ENCODE measurements at regions not wholly inside any gene's neighbourhood (a gene's known extent, or its start where the extent isn't known, plus 50 kb on each side); places are given as distances from the start of the nearest gene placed in this dataset.

- WGBS (ENCODE audit: insufficient coverage): 86% methylated on average over 3 of the region's 4 CpGs
- Histone ChIP-seq H3K27me3 (replicated peaks in 2 of 5; ENCODE audit: control insufficient read depth in 4 of 5, insufficient read depth in 5 of 5, low read length in 4 of 5) (no peaks in the 10 kb centered on the region), H3K4me1 (ENCODE audit: control extremely low read depth in 1 of 4, control insufficient read depth in 4 of 4, insufficient read depth in 4 of 4, low read length in 3 of 4) (no peaks in the 10 kb centered on the region), H3K36me3 (ENCODE audit: control insufficient read depth in 4 of 4, insufficient read depth in 4 of 4, low read length in 3 of 4) (no peaks in the 10 kb centered on the region), H3K9me3 (ENCODE audit: control extremely low read depth in 1 of 5, control insufficient read depth in 4 of 5, insufficient read depth in 2 of 5, low read depth in 1 of 5, low read length in 4 of 5) (peaks cover 0 to 6% (median 0%) of the 10 kb centered on the region in 5 experiments), H3K27ac (ENCODE audit: insufficient read depth in 1 of 2, low read depth in 1 of 2, low read length in 2 of 2, poor library complexity in 1 of 2, severe bottlenecking in 2 of 2) (no peak overlapping the region), H3K4me3 (ENCODE audit: control insufficient read depth in 1 of 7, extremely low read depth in 1 of 7, insufficient read depth in 4 of 7, low read depth in 2 of 7, low read length in 6 of 7) (no peak overlapping the region)
- DNase-seq: no peak
- POLR2A ChIA-PET: no interaction called here
- CTCF ChIA-PET: no interaction called here
Measured at GRCh38 chr12:61357496-61357895, 902.7 kb upstream of the USP15 start.

DNA sequence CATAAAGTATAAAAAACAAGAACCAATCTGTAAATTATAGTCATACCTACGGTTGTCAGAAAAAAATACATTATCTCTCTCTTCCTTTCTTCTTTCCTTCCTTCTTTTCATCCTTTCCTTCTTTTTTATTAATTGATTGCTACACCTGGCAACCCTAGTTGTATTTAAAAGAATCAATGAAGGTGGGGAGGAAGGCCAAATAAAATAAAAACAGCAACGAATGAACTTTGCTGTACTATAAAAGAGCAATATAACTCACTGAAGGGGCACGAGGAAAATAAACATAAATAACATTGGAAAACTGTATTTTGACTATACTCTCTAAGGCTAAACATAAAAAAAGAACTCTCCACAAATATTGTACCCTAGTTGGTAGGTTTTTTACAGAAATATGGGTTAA lies 898.2 kb upstream of the USP15 start:
- Histone ChIP-seq H3K36me3 (ENCODE audit: control insufficient read depth in 4 of 4, insufficient read depth in 4 of 4, low read length in 3 of 4) (no peaks in the 10 kb centered on the region), H3K4me1 (ENCODE audit: control extremely low read depth in 1 of 4, control insufficient read depth in 4 of 4, insufficient read depth in 4 of 4, low read length in 3 of 4) (no peaks in the 10 kb centered on the region), H3K9me3 (ENCODE audit: control extremely low read depth in 1 of 5, control insufficient read depth in 4 of 5, insufficient read depth in 2 of 5, low read depth in 1 of 5, low read length in 4 of 5) (no peaks in the 10 kb centered on the region), H3K27ac (ENCODE audit: insufficient read depth in 1 of 2, low read depth in 1 of 2, low read length in 2 of 2, poor library complexity in 1 of 2, severe bottlenecking in 2 of 2) (no peak overlapping the region), H3K4me3 (ENCODE audit: control insufficient read depth in 1 of 7, extremely low read depth in 1 of 7, insufficient read depth in 4 of 7, low read depth in 2 of 7, low read length in 6 of 7) (no peak overlapping the region), H3K27me3 (replicated peaks in 2 of 5; ENCODE audit: control insufficient read depth in 4 of 5, insufficient read depth in 5 of 5, low read length in 4 of 5) (no peaks in the 10 kb centered on the region)
- CTCF ChIA-PET: no interaction called here
- DNase-seq: no peak
- WGBS (ENCODE audit: insufficient coverage): no CpG with 5 or more reads among the region's 3 CpGs
- POLR2A ChIA-PET: no interaction called here

- Histone ChIP-seq H3K27me3 (replicated peaks in 2 of 5; ENCODE audit: control insufficient read depth in 4 of 5, insufficient read depth in 5 of 5, low read length in 4 of 5) (no peaks in the 10 kb centered on the region), H3K4me3 (ENCODE audit: control insufficient read depth in 1 of 7, extremely low read depth in 1 of 7, insufficient read depth in 4 of 7, low read depth in 2 of 7, low read length in 6 of 7) (no peak overlapping the region), H3K27ac (ENCODE audit: insufficient read depth in 1 of 2, low read depth in 1 of 2, low read length in 2 of 2, poor library complexity in 1 of 2, severe bottlenecking in 2 of 2) (no peak overlapping the region), H3K36me3 (ENCODE audit: control insufficient read depth in 4 of 4, insufficient read depth in 4 of 4, low read length in 3 of 4) (no peaks in the 10 kb centered on the region), H3K4me1 (ENCODE audit: control extremely low read depth in 1 of 4, control insufficient read depth in 4 of 4, insufficient read depth in 4 of 4, low read length in 3 of 4) (no peaks in the 10 kb centered on the region), H3K9me3 (ENCODE audit: control extremely low read depth in 1 of 5, control insufficient read depth in 4 of 5, insufficient read depth in 2 of 5, low read depth in 1 of 5, low read length in 4 of 5) (no peaks in the 10 kb centered on the region)
- ChIA-PET POLR2A (no interaction called here), CTCF (no interaction called here)
- DNase-seq: no peak
- 0% methylated on average over 1 of the region's 1 CpG for WGBS (ENCODE audit: insufficient coverage)
Measured at GRCh38 chr12:61365001-61365400, 895.2 kb upstream of the USP15 start.

DNA sequence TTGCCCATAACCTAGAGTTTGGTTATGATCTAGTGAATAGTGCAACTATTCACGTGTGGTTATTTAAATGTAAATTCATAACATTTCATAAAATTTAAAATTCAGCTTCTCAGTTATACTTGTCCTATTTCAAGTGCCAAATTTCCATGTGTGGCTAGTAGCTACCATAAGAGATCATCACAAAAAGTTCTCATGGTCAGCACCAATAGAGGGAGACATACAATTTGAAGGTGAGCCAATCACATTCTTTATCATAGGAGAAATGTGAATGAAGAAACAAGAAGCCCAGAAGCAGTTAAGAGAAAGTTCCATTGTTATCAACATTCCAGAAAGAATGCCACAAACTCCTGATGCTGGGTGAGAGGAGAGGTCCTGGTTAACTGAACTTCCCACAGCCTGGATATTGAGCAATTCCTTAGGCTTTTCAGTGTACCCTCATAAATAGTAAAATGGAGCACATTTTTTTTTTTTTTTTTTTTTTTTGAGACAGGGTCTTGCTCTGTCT lies 892.9 kb upstream of the USP15 start:
- WGBS (ENCODE audit: insufficient coverage): no CpG with 5 or more reads among the region's 1 CpG
- Histone ChIP-seq H3K36me3 (ENCODE audit: control insufficient read depth in 4 of 4, insufficient read depth in 4 of 4, low read length in 3 of 4) (no peaks in the 10 kb centered on the region), H3K9me3 (ENCODE audit: control extremely low read depth in 1 of 5, control insufficient read depth in 4 of 5, insufficient read depth in 2 of 5, low read depth in 1 of 5, low read length in 4 of 5) (no peaks in the 10 kb centered on the region), H3K4me3 (ENCODE audit: control insufficient read depth in 1 of 7, extremely low read depth in 1 of 7, insufficient read depth in 4 of 7, low read depth in 2 of 7, low read length in 6 of 7) (no peak overlapping the region), H3K27me3 (replicated peaks in 2 of 5; ENCODE audit: control insufficient read depth in 4 of 5, insufficient read depth in 5 of 5, low read length in 4 of 5) (no peaks in the 10 kb centered on the region), H3K27ac (ENCODE audit: insufficient read depth in 1 of 2, low read depth in 1 of 2, low read length in 2 of 2, poor library complexity in 1 of 2, severe bottlenecking in 2 of 2) (no peak overlapping the region), H3K4me1 (ENCODE audit: control extremely low read depth in 1 of 4, control insufficient read depth in 4 of 4, insufficient read depth in 4 of 4, low read length in 3 of 4) (no peaks in the 10 kb centered on the region)
- ChIA-PET POLR2A (no interaction called here), CTCF (no interaction called here)
- no peak for DNase-seq

GRCh38 chr12:61369241-61369910 lies 890.8 kb upstream of the USP15 start:
- ChIA-PET POLR2A (no interaction called here), CTCF (no interaction called here)
- H3K4me1 ChIP-seq (ENCODE audit: control extremely low read depth in 1 of 4, control insufficient read depth in 4 of 4, insufficient read depth in 4 of 4, low read length in 3 of 4): no peaks in the 10 kb centered on the region
- no peak overlapping the region for H3K27ac ChIP-seq (ENCODE audit: insufficient read depth in 1 of 2, low read depth in 1 of 2, low read length in 2 of 2, poor library complexity in 1 of 2, severe bottlenecking in 2 of 2)
- H3K9me3 ChIP-seq (ENCODE audit: control extremely low read depth in 1 of 5, control insufficient read depth in 4 of 5, insufficient read depth in 2 of 5, low read depth in 1 of 5, low read length in 4 of 5): no peaks in the 10 kb centered on the region
- WGBS (ENCODE audit: insufficient coverage): 100% methylated on average over 1 of the region's 4 CpGs
- H3K27me3 ChIP-seq (replicated peaks in 2 of 5; ENCODE audit: control insufficient read depth in 4 of 5, insufficient read depth in 5 of 5, low read length in 4 of 5): no peaks in the 10 kb centered on the region
- H3K36me3 ChIP-seq (ENCODE audit: control insufficient read depth in 4 of 4, insufficient read depth in 4 of 4, low read length in 3 of 4): no peaks in the 10 kb centered on the region
- no peak for DNase-seq
- H3K4me3 ChIP-seq (ENCODE audit: control insufficient read depth in 1 of 7, extremely low read depth in 1 of 7, insufficient read depth in 4 of 7, low read depth in 2 of 7, low read length in 6 of 7): no peak overlapping the region

DNA sequence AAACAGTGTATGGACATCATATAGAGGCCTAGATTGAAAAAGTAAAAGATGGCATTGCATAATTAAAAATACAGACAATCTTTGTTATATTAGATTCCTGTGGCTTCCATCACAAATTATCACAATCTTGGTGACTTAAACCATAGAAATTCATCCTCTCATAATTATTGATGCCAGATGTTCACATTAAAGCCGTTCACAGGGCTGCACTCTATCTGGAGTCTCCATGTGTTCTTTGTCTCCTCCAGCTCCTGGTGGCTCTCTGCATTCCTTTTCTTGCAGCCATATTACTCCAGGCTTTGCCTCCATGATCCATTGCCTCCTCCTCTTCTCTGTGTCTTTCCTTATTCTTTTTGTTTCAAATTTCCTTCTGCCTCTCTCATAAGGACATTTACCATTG lies 875.7 kb upstream of the USP15 start:
- no peaks in the 10 kb centered on the region for H3K27me3 ChIP-seq (replicated peaks in 2 of 5; ENCODE audit: control insufficient read depth in 4 of 5, insufficient read depth in 5 of 5, low read length in 4 of 5)
- DNase-seq: no peak
- POLR2A ChIA-PET: no interaction called here
- H3K4me1 ChIP-seq (ENCODE audit: control extremely low read depth in 1 of 4, control insufficient read depth in 4 of 4, insufficient read depth in 4 of 4, low read length in 3 of 4): no peaks in the 10 kb centered on the region
- H3K9me3 ChIP-seq (ENCODE audit: control extremely low read depth in 1 of 5, control insufficient read depth in 4 of 5, insufficient read depth in 2 of 5, low read depth in 1 of 5, low read length in 4 of 5): peaks cover 0 to 2% (median 2%) of the 10 kb centered on the region in 5 experiments
- no peak overlapping the region for H3K4me3 ChIP-seq (ENCODE audit: control insufficient read depth in 1 of 7, extremely low read depth in 1 of 7, insufficient read depth in 4 of 7, low read depth in 2 of 7, low read length in 6 of 7)
- H3K36me3 ChIP-seq (ENCODE audit: control insufficient read depth in 4 of 4, insufficient read depth in 4 of 4, low read length in 3 of 4): no peaks in the 10 kb centered on the region
- 100% methylated on average over 1 of the region's 1 CpG for WGBS (ENCODE audit: insufficient coverage)
- H3K27ac ChIP-seq (ENCODE audit: insufficient read depth in 1 of 2, low read depth in 1 of 2, low read length in 2 of 2, poor library complexity in 1 of 2, severe bottlenecking in 2 of 2): no peak overlapping the region
- CTCF ChIA-PET: no interaction called here

GRCh38 chr12:61385771-61386170 lies 874.4 kb upstream of the USP15 start:
- POLR2A ChIA-PET: no interaction called here
- H3K27me3 ChIP-seq (replicated peaks in 2 of 5; ENCODE audit: control insufficient read depth in 4 of 5, insufficient read depth in 5 of 5, low read length in 4 of 5): no peaks in the 10 kb centered on the region
- no peak overlapping the region for H3K27ac ChIP-seq (ENCODE audit: insufficient read depth in 1 of 2, low read depth in 1 of 2, low read length in 2 of 2, poor library complexity in 1 of 2, severe bottlenecking in 2 of 2)
- H3K4me3 ChIP-seq (ENCODE audit: control insufficient read depth in 1 of 7, extremely low read depth in 1 of 7, insufficient read depth in 4 of 7, low read depth in 2 of 7, low read length in 6 of 7): no peak overlapping the region
- no peak for DNase-seq
- CTCF ChIA-PET: no interaction called here
- peaks cover 0 to 2% (median 2%) of the 10 kb centered on the region in 5 experiments for H3K9me3 ChIP-seq (ENCODE audit: control extremely low read depth in 1 of 5, control insufficient read depth in 4 of 5, insufficient read depth in 2 of 5, low read depth in 1 of 5, low read length in 4 of 5)
- no peaks in the 10 kb centered on the region for H3K36me3 ChIP-seq (ENCODE audit: control insufficient read depth in 4 of 4, insufficient read depth in 4 of 4, low read length in 3 of 4)
- H3K4me1 ChIP-seq (ENCODE audit: control extremely low read depth in 1 of 4, control insufficient read depth in 4 of 4, insufficient read depth in 4 of 4, low read length in 3 of 4): no peaks in the 10 kb centered on the region

All from common myeloid progenitor, CD34-positive (primary cell).